ENCODE measurements at regions not wholly inside any gene's neighbourhood (a gene's known extent, or its start where the extent isn't known, plus 50 kb on each side); places are given as distances from the start of the nearest gene placed in this dataset.

- Histone ChIP-seq H3K27me3 (ENCODE audit: insufficient read depth, low read length, poor library complexity, severe bottlenecking) (no peaks in the 10 kb centered on the region), H3K9me2 (replicated peaks; ENCODE audit: low read depth, low read length) (no peaks in the 10 kb centered on the region), H3K4me3 (ENCODE audit: low read length, poor library complexity, severe bottlenecking) (no peak overlapping the region), H3K4me2 (ENCODE audit: low read depth, low read length, poor library complexity, severe bottlenecking) (no peak overlapping the region), H3K4me1 (ENCODE audit: insufficient read depth, low read length, poor library complexity, severe bottlenecking) (no peaks in the 10 kb centered on the region), H3K9ac (ENCODE audit: low read depth, low read length, poor library complexity, severe bottlenecking) (no peak overlapping the region), H2AFZ (ENCODE audit: low read length) (no peak overlapping the region), H3K79me2 (ENCODE audit: insufficient read depth, low read length) (no peaks in the 10 kb centered on the region), H3K36me3 (ENCODE audit: insufficient read depth, low read length) (no peaks in the 10 kb centered on the region), H3K9me3 (ENCODE audit: insufficient read depth, low read depth, low read length) (no peaks in the 10 kb centered on the region; the same call in 1 of the 2 replicates), H4K20me1 (ENCODE audit: insufficient read depth, low read length, poor library complexity, severe bottlenecking) (no peaks in the 10 kb centered on the region), H3F3A (ENCODE audit: low read depth) (no peaks in the 10 kb centered on the region)
- TF ChIP-seq EZH2phosphoT487 (IDR thresholded peaks at IDR 0.05; ENCODE audit: borderline replicate concordance) (no peak), CTCF (conservative IDR thresholded peaks at IDR 0.05; ENCODE audit: low read length) (no peak)
These were observed 124.0 kb upstream of the PPARGC1A start for GRCh38 chr4:24013668-24014422.

GRCh38 chr4:24010994-24011393, 121.1 kb upstream of the PPARGC1A start:
- no peaks in the 10 kb centered on the region for H3K9me2 ChIP-seq (replicated peaks; ENCODE audit: low read depth, low read length)
- no peaks in the 10 kb centered on the region for H4K20me1 ChIP-seq (ENCODE audit: insufficient read depth, low read length, poor library complexity, severe bottlenecking)
- H3K36me3 ChIP-seq (ENCODE audit: insufficient read depth, low read length) = no peaks in the 10 kb centered on the region
- H3K27me3 ChIP-seq (ENCODE audit: insufficient read depth, low read length, poor library complexity, severe bottlenecking) = no peaks in the 10 kb centered on the region
- no peaks in the 10 kb centered on the region for H3K4me1 ChIP-seq (ENCODE audit: insufficient read depth, low read length, poor library complexity, severe bottlenecking)
- H3K4me2 ChIP-seq (ENCODE audit: low read depth, low read length, poor library complexity, severe bottlenecking) = no peak overlapping the region
- H3K79me2 ChIP-seq (ENCODE audit: insufficient read depth, low read length) = no peaks in the 10 kb centered on the region
- no peak for TF ChIP-seq EZH2phosphoT487 (IDR thresholded peaks at IDR 0.05; ENCODE audit: borderline replicate concordance)
- TF ChIP-seq CTCF (conservative IDR thresholded peaks at IDR 0.05; ENCODE audit: low read length) = no peak
- H3K9me3 ChIP-seq (ENCODE audit: insufficient read depth, low read depth, low read length) = no peaks in the 10 kb centered on the region
- no peak overlapping the region for H3K9ac ChIP-seq (ENCODE audit: low read depth, low read length, poor library complexity, severe bottlenecking)
- H3K4me3 ChIP-seq (ENCODE audit: low read length, poor library complexity, severe bottlenecking) = no peak overlapping the region
- H2AFZ ChIP-seq (ENCODE audit: low read length) = no peak overlapping the region
- no peaks in the 10 kb centered on the region for H3F3A ChIP-seq (ENCODE audit: low read depth)

GRCh38 chr4:24010573-24010972, 120.7 kb upstream of the PPARGC1A start:
- Histone ChIP-seq H3K36me3 (ENCODE audit: insufficient read depth, low read length) (no peaks in the 10 kb centered on the region), H3K9me3 (ENCODE audit: insufficient read depth, low read depth, low read length) (no peaks in the 10 kb centered on the region), H3F3A (ENCODE audit: low read depth) (no peaks in the 10 kb centered on the region), H4K20me1 (ENCODE audit: insufficient read depth, low read length, poor library complexity, severe bottlenecking) (no peaks in the 10 kb centered on the region), H3K27me3 (ENCODE audit: insufficient read depth, low read length, poor library complexity, severe bottlenecking) (no peaks in the 10 kb centered on the region), H3K4me3 (ENCODE audit: low read length, poor library complexity, severe bottlenecking) (no peak overlapping the region), H3K9me2 (replicated peaks; ENCODE audit: low read depth, low read length) (no peaks in the 10 kb centered on the region), H3K4me1 (ENCODE audit: insufficient read depth, low read length, poor library complexity, severe bottlenecking) (no peaks in the 10 kb centered on the region), H3K79me2 (ENCODE audit: insufficient read depth, low read length) (no peaks in the 10 kb centered on the region), H3K9ac (ENCODE audit: low read depth, low read length, poor library complexity, severe bottlenecking) (no peak overlapping the region), H3K4me2 (ENCODE audit: low read depth, low read length, poor library complexity, severe bottlenecking) (no peak overlapping the region), H2AFZ (ENCODE audit: low read length) (no peak overlapping the region)
- TF ChIP-seq CTCF (conservative IDR thresholded peaks at IDR 0.05; ENCODE audit: low read length) = no peak
- no peak for TF ChIP-seq EZH2phosphoT487 (IDR thresholded peaks at IDR 0.05; ENCODE audit: borderline replicate concordance)
